ENCODE measurements at regions not wholly inside any gene's neighbourhood (a gene's known extent, or its start where the extent isn't known, plus 50 kb on each side); places are given as distances from the start of the nearest gene placed in this dataset.
"Not testable (repeated sequence)": the region's sequence is repeated elsewhere in the genome, so short reads cannot be mapped to it uniquely, and the experiment has no call there.

GRCh38 chr5:87042554-87042953 is 225.1 kb upstream of the RASA1 start:
- DNase-seq (ENCODE audit: low read depth, low spot score) (no peak), FAIRE-seq (no peak)
- no peak overlapping the region for H3K4me2 ChIP-seq (ENCODE audit: control insufficient read depth, extremely low read depth, insufficient read depth, low read depth, low read length)
- H3K4me1 ChIP-seq (ENCODE audit: control insufficient read depth, extremely low read depth, insufficient read depth, low read length) = no peaks in the 10 kb centered on the region
- no peaks in the 10 kb centered on the region for H3K9me3 ChIP-seq (ENCODE audit: control insufficient read depth, low read depth, low read length)
- no peaks in the 10 kb centered on the region for H3K79me2 ChIP-seq (ENCODE audit: control insufficient read depth, insufficient read depth, low read length)
- H2AFZ ChIP-seq (ENCODE audit: control insufficient read depth, low read length) = no peak overlapping the region
- no peak overlapping the region for H3K9ac ChIP-seq (ENCODE audit: control insufficient read depth, extremely low read depth, insufficient read depth, low read length)
- no peaks in the 10 kb centered on the region for H4K20me1 ChIP-seq (ENCODE audit: control insufficient read depth, extremely low read depth, insufficient read depth, low read length)
- no peak overlapping the region for H3K4me3 ChIP-seq (ENCODE audit: control insufficient read depth in 2 of 3, extremely low read depth in 1 of 3, insufficient read depth in 2 of 3, low read depth in 1 of 3, low read length in 3 of 3)
- H3K9me1 ChIP-seq (ENCODE audit: control insufficient read depth, extremely low read depth, insufficient read depth, low read length) = no peaks in the 10 kb centered on the region
- no peak for TF ChIP-seq CTCF (optimal IDR thresholded peaks at IDR 0.05 in 1 of 3, IDR thresholded peaks at IDR 0.05 in 1 of 3, conservative IDR thresholded peaks at IDR 0.05 in 1 of 3; ENCODE audit: extremely low read depth in 1 of 3, insufficient read depth in 2 of 3, low read length in 3 of 3)
- no peaks in the 10 kb centered on the region for H3K27me3 ChIP-seq (ENCODE audit: control insufficient read depth, extremely low read depth, insufficient read depth, low read length)
- H3K36me3 ChIP-seq (ENCODE audit: control insufficient read depth in 2 of 2, extremely low read depth in 1 of 2, insufficient read depth in 2 of 2, low read length in 2 of 2) = no peaks in the 10 kb centered on the region
- dilution Hi-C loops (cut with MboI; ENCODE audit: extremely low pct_ligation_motif_present, low sequenced_read_pairs) = no loop called here
- no peak overlapping the region for H3K27ac ChIP-seq (ENCODE audit: control insufficient read depth, insufficient read depth, low read length)

GRCh38 chr5:87048156-87048555 is 219.5 kb upstream of the RASA1 start:
- no peak for DNase-seq (ENCODE audit: low read depth, low spot score)

GRCh38 chr5:87049012-87049411 is 218.7 kb upstream of the RASA1 start:
- H3K27me3 ChIP-seq (ENCODE audit: control insufficient read depth, extremely low read depth, insufficient read depth, low read length); H3K4me3 ChIP-seq (ENCODE audit: control insufficient read depth in 2 of 3, extremely low read depth in 1 of 3, insufficient read depth in 2 of 3, low read depth in 1 of 3, low read length in 3 of 3); H3K9me3 ChIP-seq (ENCODE audit: control insufficient read depth, low read depth, low read length); H3K36me3 ChIP-seq (ENCODE audit: control insufficient read depth in 2 of 2, extremely low read depth in 1 of 2, insufficient read depth in 2 of 2, low read length in 2 of 2); H3K9ac ChIP-seq (ENCODE audit: control insufficient read depth, extremely low read depth, insufficient read depth, low read length); H3K27ac ChIP-seq (ENCODE audit: control insufficient read depth, insufficient read depth, low read length); H3K4me1 ChIP-seq (ENCODE audit: control insufficient read depth, extremely low read depth, insufficient read depth, low read length); H3K9me1 ChIP-seq (ENCODE audit: control insufficient read depth, extremely low read depth, insufficient read depth, low read length); H2AFZ ChIP-seq (ENCODE audit: control insufficient read depth, low read length); H3K79me2 ChIP-seq (ENCODE audit: control insufficient read depth, insufficient read depth, low read length); FAIRE-seq; dilution Hi-C loops (cut with MboI; ENCODE audit: extremely low pct_ligation_motif_present, low sequenced_read_pairs); H3K4me2 ChIP-seq (ENCODE audit: control insufficient read depth, extremely low read depth, insufficient read depth, low read depth, low read length); H4K20me1 ChIP-seq (ENCODE audit: control insufficient read depth, extremely low read depth, insufficient read depth, low read length); DNase-seq (ENCODE audit: low read depth, low spot score): not testable (repeated sequence)

More at GRCh38 chr5:87048156-87048555, 219.5 kb upstream of the RASA1 start:
- no peak overlapping the region for H3K9ac ChIP-seq (ENCODE audit: control insufficient read depth, extremely low read depth, insufficient read depth, low read length)
- H3K4me1 ChIP-seq (ENCODE audit: control insufficient read depth, extremely low read depth, insufficient read depth, low read length) = no peaks in the 10 kb centered on the region
- no peaks in the 10 kb centered on the region for H3K36me3 ChIP-seq (ENCODE audit: control insufficient read depth in 2 of 2, extremely low read depth in 1 of 2, insufficient read depth in 2 of 2, low read length in 2 of 2)
- H3K79me2 ChIP-seq (ENCODE audit: control insufficient read depth, insufficient read depth, low read length) = no peaks in the 10 kb centered on the region
- H3K4me2 ChIP-seq (ENCODE audit: control insufficient read depth, extremely low read depth, insufficient read depth, low read depth, low read length) = no peak overlapping the region
- no peak overlapping the region for H2AFZ ChIP-seq (ENCODE audit: control insufficient read depth, low read length)
- dilution Hi-C loops (cut with MboI; ENCODE audit: extremely low pct_ligation_motif_present, low sequenced_read_pairs) = no loop called here
- H3K27me3 ChIP-seq (ENCODE audit: control insufficient read depth, extremely low read depth, insufficient read depth, low read length) = no peaks in the 10 kb centered on the region
- TF ChIP-seq EZH2 (IDR thresholded peaks at IDR 0.05; ENCODE audit: low read length) = no peak
- no peak for TF ChIP-seq CTCF (optimal IDR thresholded peaks at IDR 0.05 in 1 of 3, IDR thresholded peaks at IDR 0.05 in 1 of 3, conservative IDR thresholded peaks at IDR 0.05 in 1 of 3; ENCODE audit: extremely low read depth in 1 of 3, insufficient read depth in 2 of 3, low read length in 3 of 3)
- FAIRE-seq = no peak
- H3K9me1 ChIP-seq (ENCODE audit: control insufficient read depth, extremely low read depth, insufficient read depth, low read length) = no peaks in the 10 kb centered on the region
- H4K20me1 ChIP-seq (ENCODE audit: control insufficient read depth, extremely low read depth, insufficient read depth, low read length) = no peaks in the 10 kb centered on the region
- H3K27ac ChIP-seq (ENCODE audit: control insufficient read depth, insufficient read depth, low read length) = no peak overlapping the region
- H3K9me3 ChIP-seq (ENCODE audit: control insufficient read depth, low read depth, low read length) = peaks cover 2% of the 10 kb centered on the region
- H3K4me3 ChIP-seq (ENCODE audit: control insufficient read depth in 2 of 3, extremely low read depth in 1 of 3, insufficient read depth in 2 of 3, low read depth in 1 of 3, low read length in 3 of 3) = no peak overlapping the region
